SKM-1 (cell line): ENCODE measurements at regions not wholly inside any gene's neighbourhood (a gene's known extent, or its start where the extent isn't known, plus 50 kb on each side); places are given as distances from the start of the nearest gene placed in this dataset.
"Not testable (repeated sequence)": the region's sequence is repeated elsewhere in the genome, so short reads cannot be mapped to it uniquely, and the experiment has no call there.

ENCODE experiments used
- DNase-seq: peaks from one replicate; lab custom pipeline; 2025; ENCODE audit not compliant: unreplicated experiment; lab: John Stamatoyannopoulos, UW

DNA sequence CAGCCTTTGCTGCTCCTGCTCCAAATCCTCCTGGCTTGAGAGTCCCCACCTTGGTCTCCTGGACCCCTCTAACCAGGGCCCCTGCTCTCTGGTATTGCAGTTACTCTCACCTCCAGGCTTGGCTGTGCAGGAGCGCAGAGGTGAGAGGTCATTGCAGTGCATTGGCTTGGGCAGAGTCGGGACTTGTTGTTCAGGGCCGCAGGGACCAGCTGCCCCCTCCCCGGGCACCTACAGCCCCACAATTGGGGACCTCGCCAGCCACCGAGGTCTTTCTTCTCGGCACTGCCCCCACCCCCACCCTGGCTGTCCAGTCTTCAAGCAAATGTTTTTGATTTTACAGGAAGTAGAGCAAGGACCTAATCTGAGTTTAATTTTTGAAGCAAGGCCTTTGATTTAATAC is 65.5 kb upstream of the FGF3 start:
- no peak for DNase-seq

DNA sequence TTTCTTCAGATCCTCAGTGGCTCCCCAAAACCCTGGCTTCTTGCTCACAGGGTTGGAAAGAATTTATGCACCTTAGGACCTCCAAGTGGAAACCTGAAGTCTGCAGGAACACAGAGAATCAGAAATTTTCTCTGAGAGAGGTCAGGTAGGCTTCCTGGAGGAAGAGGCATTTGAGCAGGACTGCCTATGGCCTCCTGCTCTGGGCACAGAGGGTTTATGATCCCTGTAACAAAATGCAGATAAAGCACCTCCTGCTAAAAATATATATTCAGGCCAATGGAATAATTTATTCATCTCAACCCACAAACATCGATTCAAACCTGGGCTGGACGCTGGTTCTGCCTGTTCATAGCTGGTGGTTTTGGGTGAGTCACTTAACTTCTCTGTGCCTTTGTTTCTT is 68.1 kb upstream of the FGF3 start:
- no peak for DNase-seq

DNA sequence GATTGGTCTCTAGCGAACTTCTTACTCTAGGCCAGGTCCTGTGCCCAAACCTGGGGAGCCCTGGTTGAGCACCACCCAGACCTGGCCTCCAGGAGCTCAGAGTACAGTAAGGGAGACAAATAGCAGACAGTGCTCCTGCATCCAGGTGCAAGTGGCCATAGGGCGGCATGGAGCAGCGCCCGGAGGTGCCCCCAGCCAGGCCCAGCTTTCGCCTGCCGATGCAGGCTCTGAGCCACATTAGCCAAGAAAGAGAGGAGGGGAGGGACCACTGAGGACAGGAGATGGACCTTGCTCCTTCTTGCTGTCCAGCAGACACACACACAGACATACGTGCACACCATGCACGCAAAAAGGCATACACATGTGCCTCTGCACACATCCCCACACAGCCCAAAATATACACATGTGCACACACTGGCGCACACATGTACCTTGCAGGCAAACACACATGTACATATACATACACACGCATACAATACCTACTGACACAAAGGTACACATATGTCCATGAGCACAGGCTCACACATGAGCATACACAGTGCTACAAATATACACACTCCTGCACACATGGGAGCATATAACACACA is 68.7 kb upstream of the FGF3 start:
- no peak for DNase-seq

DNA sequence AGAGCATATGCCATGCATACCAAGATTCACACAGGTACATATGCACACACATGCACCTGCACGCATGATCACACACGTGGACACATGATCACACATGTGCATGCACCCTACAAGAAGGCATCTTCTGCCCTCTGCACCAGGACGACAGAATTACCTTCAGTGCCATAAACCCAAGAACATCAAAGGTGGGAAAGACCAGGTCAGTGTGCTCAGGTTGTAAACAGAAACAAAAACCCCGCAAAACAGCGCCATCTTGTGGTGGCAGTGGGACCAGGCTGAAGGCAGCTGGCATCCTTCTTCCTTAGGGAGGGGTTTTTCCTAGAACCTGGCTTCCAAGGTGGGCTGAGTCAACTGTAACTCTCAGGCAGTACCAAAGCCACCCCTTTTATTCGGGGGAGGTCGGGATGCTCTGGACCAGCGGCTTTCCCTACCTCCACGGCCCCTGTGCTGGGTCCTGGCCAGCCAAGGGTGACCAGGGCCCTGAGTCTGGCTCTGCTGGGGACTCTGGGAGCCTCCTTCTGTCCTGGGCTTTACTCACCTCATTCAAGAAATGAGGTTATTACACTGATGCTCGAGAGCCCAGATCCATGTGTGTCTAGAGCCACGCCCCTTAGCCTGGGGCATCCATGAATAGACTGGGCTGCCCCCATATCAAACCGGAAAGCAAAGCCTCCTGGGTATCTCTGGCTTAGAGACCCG is 69.4 kb upstream of the FGF3 start:
- peak; percentile 5 for DNase-seq

DNA sequence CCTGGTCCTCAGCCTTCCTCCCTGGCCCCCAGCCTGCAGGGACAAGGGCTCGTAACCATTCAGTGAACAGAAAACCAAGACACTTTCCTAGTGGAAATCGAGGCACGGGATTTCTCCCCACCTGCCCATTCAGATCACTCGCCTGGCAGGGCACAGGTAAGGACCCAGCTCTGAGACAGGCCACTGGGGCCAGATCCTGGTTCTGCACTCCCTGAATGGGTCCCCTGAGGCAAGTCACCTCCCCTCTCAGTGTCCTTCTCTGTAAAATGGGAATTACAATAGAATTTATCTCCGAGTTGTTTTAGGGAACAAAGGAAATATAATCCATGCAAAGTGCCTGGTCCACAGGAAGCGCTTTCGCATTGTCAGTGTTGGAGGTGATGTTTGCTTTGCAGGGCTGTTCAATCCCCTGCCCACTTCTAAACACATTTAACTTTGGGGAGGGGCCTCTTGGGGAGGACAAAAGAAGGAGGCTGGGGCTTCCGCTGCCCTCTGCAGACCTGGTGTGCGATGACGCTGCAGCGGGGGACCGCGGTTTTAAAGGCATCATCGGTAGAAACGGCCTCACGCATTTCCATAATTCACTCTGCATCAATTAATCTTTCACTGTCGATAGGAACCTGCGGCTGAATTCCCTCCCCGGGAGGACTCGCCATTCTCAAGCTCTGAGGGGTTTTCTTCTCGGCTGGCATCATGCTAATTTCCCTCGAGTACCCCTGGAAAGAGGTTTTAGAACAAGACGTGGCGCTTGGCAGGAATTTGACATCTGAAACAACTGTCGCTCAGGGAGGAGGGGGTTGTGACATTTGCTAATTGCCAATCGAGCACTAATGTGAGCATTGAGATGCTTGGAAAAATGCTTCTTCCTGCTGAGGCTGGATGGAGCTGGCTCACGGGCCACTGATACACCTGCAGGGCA is 70.4 kb upstream of the FGF3 start:
- no peak for DNase-seq

DNA sequence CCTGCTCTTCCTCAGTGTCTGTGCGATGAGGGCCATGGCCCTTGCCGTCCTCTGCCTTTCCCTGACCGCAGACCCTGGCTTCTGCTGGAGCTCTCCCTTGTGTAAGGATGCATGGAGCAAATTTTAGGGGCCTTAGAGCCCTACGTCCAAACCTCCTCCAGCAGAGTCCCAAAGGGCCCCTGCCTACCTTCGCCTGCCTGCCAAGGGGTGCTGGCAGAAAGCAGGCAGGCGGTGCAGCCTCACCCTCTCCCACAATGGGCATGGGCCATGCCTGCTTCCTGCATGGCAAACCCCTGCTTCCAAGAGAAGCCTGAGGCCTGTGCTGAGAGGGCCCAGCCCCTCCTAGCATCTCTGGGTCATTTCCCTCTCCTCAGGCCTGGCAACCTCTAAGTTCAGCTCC is 71.3 kb upstream of the FGF3 start:
- no peak for DNase-seq

DNA sequence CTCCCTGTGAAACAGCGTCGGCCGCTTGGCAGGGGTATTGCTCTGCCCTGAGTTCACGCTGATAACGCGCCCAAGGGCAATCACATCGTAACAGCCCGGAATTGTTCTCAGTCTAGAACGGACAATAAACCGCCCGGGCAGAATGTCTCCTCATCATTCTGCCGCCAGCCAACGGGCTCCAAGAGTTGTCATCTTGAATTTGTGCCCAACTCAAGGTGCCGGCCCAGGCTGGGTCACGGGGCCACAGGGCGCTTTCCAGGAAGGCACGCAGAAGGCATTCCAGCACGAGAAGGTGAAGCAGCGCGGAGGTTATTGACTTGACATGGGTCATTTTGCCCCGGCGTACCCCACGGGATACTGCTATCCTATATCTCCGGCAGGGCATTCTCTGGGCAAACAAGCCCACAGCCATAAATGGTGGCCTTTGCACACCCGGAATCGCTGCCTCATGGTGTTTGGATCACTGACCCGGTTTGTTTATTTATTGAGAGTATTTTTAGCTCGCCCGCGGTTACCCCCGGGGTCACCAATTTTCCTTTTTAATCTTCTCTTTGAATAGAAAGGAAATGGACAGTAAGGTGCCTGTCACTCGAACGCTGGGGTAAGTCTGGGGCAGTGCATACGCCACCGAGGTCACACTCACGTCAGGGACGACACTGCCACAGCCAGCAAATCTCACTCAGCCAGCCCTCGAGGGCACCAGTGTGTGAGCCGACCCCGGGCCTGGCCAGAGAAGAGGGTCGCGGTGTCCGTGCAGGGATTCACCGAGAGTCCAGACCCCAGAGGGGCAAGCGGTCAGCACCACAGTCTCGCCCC is 72.4 kb upstream of the FGF3 start:
- no peak for DNase-seq

DNA sequence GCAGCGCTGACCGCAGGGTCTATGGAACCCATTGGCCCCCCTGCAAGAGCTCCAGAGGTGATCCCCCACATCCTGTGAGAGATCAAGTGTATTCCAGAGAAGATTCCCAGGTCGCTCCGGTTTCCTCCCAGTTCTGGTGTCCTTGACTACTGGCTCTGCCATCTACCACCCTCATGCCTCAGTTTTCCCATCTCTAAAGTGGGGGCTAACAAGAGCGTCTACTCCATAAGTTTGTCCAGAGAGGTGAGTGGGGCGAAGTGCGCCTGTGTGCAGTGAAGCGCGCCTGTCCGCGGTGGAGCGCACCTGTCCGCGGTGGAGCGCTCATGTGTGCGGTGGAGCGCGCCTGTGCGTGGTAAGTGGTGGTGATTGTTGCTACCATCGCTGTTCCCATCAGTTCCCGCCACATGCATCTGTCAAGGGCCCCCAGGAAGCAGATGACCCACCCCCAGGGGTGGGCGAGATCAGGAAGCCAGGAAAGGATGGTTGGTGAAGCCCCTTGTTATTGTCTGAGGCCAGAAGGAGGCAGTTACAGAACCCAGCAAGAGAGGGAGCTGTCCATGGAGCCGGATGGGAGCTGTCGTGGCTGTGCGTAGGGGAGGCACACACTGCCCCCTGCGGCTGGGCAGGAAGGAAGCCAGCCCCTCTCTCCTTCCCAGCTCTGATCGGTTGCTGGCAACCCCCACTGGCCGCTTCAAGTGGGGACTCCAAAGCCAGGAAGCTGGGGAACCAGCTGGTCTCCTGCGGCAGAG is 73.2 kb upstream of the FGF3 start:
- no peak for DNase-seq

DNA sequence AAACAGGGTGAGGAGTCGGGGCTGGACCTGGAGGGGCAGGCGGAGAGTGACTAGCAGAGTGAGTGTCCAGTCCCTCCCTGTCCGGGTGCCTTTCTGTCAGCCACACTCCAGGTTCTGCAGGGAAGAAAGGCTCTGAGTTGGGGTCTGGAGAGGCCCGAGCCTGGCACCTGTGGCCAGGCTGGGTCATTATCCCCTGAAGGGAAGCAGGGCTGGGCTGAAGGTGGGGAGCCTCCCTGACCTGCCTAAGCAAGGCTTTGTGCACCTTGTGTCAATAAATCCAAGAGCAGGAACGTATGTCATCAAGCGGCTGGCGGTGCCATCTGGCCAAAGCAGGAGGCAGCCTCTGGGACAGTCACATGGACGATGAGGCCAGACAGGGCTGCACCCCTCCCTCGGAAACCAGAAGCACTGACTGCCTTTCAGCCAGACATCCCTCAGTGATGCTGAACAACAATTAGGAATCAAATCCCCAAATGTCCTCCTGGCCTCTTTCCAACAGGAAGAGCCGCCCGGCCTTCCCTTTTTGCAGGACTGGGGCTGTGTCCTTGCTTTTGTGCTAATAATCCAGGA is 73.9 kb upstream of the FGF3 start:
- DNase-seq, result no peak

DNA sequence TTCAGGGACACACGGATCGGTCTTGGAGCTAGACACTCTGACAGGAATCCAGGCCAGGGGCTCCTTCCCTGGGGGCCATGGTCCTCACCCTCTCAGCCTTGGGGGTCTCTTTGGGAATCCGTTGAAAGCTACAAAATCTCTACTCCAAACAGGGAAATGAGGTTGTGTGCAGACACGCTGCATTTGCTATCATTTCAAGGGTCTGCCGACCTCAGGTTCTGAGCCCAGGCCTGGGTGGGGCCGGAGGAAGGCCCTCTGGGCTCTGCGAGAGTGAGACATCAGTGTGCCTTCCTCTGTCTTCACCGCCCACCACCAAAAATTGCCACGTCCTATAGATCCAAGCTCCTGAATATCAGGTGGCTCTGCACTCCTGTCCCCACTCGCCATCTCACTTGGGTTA is 74.4 kb upstream of the FGF3 start:
- no peak for DNase-seq

DNA sequence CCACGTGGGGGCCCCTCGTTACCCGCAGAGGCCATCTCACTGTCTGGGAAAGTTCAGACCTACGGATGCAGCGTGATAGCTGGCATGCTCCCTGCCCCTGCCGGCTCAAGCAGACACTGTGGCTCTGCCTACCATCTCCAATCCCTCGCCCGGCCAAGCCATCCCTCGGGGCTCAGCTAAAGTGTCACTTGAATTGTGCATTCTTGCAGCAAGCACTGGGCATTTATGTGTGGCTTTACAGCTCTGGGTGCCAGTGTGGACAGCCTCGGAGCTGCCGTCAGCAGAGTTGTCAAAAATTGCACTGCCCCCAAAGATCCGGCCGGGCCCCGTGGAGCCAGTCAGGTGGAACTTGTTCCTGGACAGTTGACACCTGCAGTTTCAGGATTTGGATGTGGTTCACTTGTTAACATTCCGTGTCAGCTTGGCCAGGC is 75.0 kb upstream of the FGF3 start:
- no peak for DNase-seq

DNA sequence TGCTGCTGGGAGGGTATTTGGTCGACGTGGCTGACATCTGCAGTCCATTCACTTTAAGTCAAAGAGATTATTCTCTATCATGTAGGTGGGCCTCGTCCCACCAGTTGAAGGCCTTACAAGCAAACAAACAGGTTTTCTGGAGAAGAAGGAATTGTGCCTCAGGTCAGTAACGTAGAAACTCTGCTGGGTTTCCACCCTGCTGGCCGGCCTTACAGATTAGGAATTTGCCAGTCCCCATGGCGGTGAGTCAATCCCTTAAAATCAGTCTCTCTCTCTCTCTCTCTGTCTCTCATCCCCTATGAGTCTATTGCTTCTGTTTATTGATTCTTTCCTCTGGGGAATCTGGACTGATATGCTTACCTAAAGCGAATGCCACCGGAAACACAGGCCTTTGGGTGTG is 75.4 kb upstream of the FGF3 start:
- DNase-seq, result no peak

DNA sequence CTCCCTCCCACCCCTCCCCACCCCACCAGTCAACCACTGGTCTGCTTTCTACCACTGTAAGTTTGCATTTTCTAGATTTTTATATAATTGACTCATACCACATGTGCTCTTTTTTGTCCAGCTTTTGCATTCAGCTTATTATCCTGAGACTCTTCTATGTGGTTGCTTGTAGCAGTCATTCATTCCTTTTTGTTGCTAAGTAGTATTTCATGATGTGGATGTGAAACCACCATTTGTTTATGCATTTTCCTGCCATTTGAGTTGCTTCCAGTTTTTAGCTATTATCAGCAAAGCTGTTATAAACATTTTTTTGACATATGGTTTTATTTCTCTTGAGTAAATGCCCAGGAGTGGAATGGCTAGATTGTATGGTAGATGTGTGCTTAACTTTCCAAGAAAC is 77.0 kb upstream of the FGF3 start:
- DNase-seq, result no peak

DNA sequence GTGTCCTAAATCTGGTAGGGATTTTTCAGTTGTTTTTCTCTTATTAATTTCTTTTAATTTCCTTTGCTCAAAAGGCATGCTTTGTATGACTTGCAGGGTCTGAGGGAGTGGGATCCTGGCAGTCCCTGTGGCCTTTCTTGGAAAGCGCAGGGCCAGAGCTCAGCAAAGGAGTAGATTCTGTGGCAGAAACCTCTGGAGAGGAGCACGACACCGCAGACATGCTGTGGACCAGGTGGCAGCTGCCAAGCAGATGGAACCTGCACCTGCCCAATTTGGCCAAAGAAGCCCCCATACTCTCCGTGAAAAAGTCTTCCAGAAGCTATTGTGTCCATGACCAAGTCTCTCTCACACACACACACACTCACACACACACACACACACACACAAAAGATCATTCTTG is 78.9 kb upstream of the FGF3 start:
- no peak for DNase-seq

DNA sequence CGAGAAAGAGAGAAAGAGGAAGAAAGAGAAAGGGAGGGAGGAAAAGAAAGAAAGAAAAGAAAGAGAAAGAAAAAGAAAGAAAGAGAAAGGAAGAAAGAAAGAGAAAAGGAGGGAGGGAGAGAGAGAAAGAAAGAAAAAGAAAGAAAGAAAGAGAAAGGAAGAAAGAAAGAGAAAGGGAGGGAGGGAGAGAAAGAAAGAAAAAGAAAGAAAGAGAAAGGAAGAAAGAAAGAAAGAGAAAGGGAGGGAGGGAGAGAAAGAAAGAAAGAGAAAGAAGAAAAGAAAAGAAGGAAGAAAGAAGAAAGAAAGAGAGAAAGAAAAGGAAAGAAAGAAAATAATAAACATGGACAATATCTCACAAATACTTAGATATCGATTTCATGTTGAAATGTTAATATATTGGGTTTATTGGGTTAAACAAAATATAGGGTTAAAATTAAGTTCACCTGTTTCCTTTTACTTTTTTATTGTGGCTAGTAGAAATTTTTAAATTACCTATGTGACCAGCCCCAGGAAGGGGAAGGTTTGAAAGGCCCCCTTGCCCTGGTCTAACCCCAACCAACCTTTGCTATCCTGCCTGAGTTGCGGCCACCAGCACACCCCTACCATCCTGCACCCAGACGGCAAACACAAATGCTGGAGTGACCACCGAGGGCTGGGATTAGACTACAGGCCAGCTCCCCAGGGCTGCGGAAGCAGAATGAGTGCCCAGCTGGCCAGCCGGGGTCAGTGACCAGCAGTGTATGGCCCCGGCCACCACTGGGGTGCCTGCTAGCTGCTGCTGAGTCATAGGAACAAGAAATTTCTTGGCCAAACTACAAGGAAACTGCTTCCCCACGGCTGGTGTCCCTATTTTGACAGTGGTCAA is 81.0 kb upstream of the FGF3 start:
- no peak for DNase-seq

DNA sequence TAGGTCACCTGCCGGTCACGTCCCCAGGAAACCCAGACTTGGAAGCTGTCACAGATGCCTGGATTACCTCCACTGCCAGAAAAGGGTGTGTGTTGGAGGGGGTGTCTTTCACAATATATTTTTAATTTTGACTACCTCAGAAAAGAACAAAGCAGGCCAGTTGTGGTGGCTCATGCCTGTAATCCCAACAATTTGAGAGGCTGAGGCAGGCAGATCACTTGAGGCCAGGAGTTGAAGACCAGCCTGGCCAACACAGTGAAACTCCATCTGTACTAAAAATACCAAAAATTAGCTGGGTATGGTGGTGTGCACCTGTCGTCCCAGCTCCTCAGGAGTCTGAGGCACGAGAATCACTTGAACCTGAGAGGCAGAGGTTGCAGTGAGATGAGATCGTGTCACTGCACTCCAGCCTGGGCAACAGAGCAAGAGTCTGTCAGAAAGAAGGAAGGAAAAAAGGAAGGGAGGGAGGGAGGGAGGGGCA is 81.6 kb upstream of the FGF3 start:
- DNase-seq, result not testable (repeated sequence)

DNA sequence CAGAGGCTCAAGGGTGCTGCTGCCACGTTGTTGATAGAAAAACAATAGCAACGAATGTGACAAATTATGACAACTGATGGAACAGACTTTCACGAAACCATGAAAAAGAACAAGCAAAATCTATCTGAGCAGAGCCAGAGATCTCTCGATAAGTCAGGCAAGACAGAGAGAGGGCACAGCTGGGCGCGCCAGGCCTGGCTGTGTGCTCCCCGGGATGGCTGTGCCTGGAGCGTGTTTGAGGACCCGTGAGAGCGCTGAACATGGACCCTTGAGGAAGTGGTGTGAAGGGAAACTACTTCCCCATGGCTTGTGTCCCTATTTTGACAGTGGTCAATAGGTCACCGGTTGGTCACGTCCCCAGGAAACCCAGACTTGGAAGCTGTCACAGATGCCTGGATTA is 83.1 kb upstream of the FGF3 start:
- no peak for DNase-seq

DNA sequence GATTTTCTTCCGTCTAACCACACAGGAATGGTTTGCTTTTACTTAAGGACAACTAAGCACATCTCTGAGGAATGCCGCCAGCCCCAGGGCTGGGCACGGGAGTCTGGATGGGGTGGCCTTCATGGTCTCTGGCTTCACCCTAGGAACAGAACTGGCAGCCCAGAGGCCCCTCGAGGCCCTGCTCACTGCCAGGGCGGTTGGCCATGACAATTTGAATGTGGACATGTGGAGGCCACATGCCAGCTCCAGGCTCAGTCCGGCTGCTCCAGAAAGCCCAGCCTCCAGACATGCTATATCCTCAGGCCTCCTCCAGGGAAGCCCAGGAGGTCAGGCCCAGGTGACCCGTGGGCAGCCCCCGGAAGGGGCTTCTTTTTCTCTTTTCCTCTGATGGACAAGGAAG is 84.0 kb upstream of the FGF3 start:
- DNase-seq, result no peak
